ENCODE measurements at regions not wholly inside any gene's neighbourhood (a gene's known extent, or its start where the extent isn't known, plus 50 kb on each side); places are given as distances from the start of the nearest gene placed in this dataset.
"Not testable (repeated sequence)": the region's sequence is repeated elsewhere in the genome, so short reads cannot be mapped to it uniquely, and the experiment has no call there.

- TF ChIP-seq POLR2AphosphoS5, CTCF (IDR thresholded peaks at IDR 0.05): not testable (repeated sequence)
These were observed 52.4 kb downstream of the PPIAL4D start for GRCh38 chr1:145189543-145190030.

Data from breast epithelium (tissue), 3 donors.